C4-2B (cell line): ENCODE measurements at regions not wholly inside any gene's neighbourhood (a gene's known extent, or its start where the extent isn't known, plus 50 kb on each side); places are given as distances from the start of the nearest gene placed in this dataset.

Source experiments
- H3K27ac ChIP-seq: fragments of 450-650 bp; 2 replicates; pipeline ENCODE4 v1.5.1; 2017
- ZFX ChIP-seq: fragments of 450-650 bp; IDR thresholded peaks from 2 replicates; pipeline ENCODE4 v1.6.1; 2017
- TF ChIP-seq, protein P1 (sequence below): fragments of 450-650 bp; conservative IDR thresholded peaks from 2 replicates; pipeline ENCODE4 v1.5.1; 2017; ENCODE audit warnings: mild to moderate bottlenecking

DNA sequence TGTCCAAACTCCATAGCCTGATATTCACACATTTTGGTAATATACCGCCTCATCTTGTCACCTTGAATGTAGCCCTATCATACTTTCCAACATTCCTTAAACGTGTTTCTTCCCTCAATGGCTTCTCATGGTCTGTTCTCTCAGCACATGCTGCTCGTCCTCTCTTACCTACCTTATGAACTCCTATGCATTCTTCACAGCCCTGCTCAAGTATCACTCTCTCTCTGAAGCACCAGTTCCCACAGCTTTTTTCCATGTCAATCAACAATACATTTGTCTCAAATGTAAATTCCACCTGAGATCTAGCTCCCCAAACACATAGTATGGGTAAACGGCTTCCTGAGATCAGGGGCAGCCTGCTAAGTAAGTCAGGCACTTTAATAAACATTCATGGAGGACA lies 85.2 kb upstream of the ZMIZ1 start:
- no peak for TF ChIP-seq ZFX
- TF ChIP-seq, protein P1, sequence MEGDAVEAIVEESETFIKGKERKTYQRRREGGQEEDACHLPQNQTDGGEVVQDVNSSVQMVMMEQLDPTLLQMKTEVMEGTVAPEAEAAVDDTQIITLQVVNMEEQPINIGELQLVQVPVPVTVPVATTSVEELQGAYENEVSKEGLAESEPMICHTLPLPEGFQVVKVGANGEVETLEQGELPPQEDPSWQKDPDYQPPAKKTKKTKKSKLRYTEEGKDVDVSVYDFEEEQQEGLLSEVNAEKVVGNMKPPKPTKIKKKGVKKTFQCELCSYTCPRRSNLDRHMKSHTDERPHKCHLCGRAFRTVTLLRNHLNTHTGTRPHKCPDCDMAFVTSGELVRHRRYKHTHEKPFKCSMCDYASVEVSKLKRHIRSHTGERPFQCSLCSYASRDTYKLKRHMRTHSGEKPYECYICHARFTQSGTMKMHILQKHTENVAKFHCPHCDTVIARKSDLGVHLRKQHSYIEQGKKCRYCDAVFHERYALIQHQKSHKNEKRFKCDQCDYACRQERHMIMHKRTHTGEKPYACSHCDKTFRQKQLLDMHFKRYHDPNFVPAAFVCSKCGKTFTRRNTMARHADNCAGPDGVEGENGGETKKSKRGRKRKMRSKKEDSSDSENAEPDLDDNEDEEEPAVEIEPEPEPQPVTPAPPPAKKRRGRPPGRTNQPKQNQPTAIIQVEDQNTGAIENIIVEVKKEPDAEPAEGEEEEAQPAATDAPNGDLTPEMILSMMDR = no peak
- H3K27ac ChIP-seq = no peak overlapping the region

DNA sequence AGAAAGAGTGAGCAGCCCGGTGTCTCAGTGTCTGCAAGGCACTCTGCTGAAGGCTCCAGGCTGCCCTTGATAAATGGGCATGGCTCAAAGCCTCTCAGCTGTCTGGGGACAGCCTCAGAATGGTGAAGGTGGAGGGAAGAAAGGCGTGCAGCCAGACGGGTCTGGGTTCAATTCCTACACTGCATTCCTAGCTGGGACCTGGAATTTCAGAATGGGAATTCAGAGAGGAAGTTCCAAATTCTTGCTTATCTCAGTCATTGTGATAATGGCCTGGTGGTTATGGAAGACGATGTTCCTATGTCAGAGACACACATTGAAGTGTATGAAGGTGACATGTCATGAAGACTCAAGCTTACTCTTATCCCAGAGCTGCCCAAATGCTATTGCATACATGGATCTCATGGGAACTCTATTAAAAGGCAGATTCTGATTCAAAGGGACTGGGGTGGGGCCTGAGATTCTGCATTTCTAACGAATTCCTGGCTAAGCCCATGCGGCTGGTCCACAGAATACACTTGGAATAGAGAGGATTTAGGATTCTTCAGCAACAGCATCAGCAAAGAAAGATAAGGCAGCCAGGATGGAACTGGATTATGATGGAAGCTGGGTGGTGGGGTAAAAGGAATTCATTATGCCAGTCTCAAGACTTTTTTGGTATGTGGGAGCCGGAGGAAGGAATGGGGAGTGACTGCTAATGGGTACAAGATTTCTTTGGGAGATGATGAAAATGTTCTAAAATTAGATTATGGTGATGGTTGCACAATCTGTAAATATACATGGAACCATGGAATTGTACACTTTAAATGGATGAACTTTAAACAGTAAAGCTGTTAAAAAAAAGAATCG lies 82.6 kb upstream of the ZMIZ1 start:
- no peak overlapping the region for H3K27ac ChIP-seq

DNA sequence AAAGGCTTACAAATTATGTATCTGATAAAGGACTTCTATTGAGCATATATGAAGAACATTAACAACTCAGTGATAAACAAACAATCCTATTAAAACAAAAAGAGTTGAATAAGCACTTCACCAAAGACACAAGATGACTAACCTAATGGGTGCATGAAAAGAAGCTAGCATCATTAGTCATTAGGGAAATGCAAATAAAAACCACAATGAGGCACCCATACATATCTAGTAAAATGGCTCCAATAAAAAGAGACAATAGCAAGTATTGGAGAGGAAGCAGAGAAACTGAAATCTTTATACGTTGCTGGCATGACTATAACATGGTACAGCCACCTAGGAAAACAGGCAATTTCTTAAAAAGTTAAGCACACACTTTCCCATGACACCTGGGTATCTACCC lies 77.6 kb upstream of the ZMIZ1 start:
- H3K27ac ChIP-seq = no peak overlapping the region
- TF ChIP-seq, protein P1 = no peak
- no peak for TF ChIP-seq ZFX

More for the DNA sequence above, 82.6 kb upstream of the ZMIZ1 start:
- TF ChIP-seq, protein P1 = no peak
- TF ChIP-seq ZFX = no peak

GRCh38 chr10:78992333-78992732 lies 76.4 kb upstream of the ZMIZ1 start:
- no peak overlapping the region for H3K27ac ChIP-seq
- no peak for TF ChIP-seq ZFX
- TF ChIP-seq, protein P1 = no peak

- TF ChIP-seq, protein P1 = no peak
- TF ChIP-seq ZFX = no peak
Measured at GRCh38 chr10:78993261-78993945, 75.4 kb upstream of the ZMIZ1 start.

GRCh38 chr10:78995987-78996791 lies 72.6 kb upstream of the ZMIZ1 start:
- TF ChIP-seq, protein P1 = no peak
- no peak for TF ChIP-seq ZFX
- H3K27ac ChIP-seq = no peak overlapping the region

More at GRCh38 chr10:78993261-78993945, 75.4 kb upstream of the ZMIZ1 start:
- H3K27ac ChIP-seq = no peak overlapping the region
